GM12878 (cell line): ENCODE measurements at regions not wholly inside any gene's neighbourhood (a gene's known extent, or its start where the extent isn't known, plus 50 kb on each side); places are given as distances from the start of the nearest gene placed in this dataset.

Experiments
- ATAC-seq: fragments of 200-7000 bp; cut with Tn5 transposase; 3 replicates; pipeline ENCODE4 v1.9.1; 2020; ENCODE audit warnings: mild to moderate bottlenecking, moderate library complexity
- BruUV-seq: library from RNA; stranded (reverse); fragments of 400-500 nt; replicated peaks from 2 replicates; lab custom pipeline; 2021; lab: Mats Ljungman, UMichigan
- CTCF ChIA-PET: fragments of 300-600 bp; sonication (Branson Sonifier 250); formaldehyde crosslinking; extraction: SDS; loops from one replicate; lab custom pipeline; 2021; ENCODE audit warnings: inconsistent platforms; lab: Yijun Ruan, JAX
- POLR2A ChIA-PET: fragments of 350-600 bp; formaldehyde crosslinking; extraction: SDS; loops from one replicate; lab custom pipeline; 2021; ENCODE audit warnings: inconsistent platforms; lab: Charles Lee
- RAD21 ChIA-PET: fragments of 300-600 bp; sonication (Branson Sonifier 250); formaldehyde crosslinking; loops from one replicate; lab custom pipeline; 2023; ENCODE audit warnings: antibody characterized with exemption; ENCODE audit not compliant: unreplicated experiment; lab: Charles Lee
- SMC1A ChIA-PET: fragments of 300-600 bp; sonication (Branson Sonifier 250); formaldehyde crosslinking; loops from one replicate; lab custom pipeline; 2023; ENCODE audit not compliant: unreplicated experiment, uncharacterized antibody; lab: Charles Lee
- DNase-seq: peaks from one replicate; pipeline ENCODE4 v3.0.0-alpha.2; 2011; ENCODE audit warnings: low read depth, low spot score
- FAIRE-seq: peaks from 3 replicates; lab custom pipeline; 2011; peaks lifted over from hg19 to GRCh38; lab: Jason Lieb, UNC
- H2AFZ ChIP-seq: 2 replicates; pipeline ENCODE4 v1.6.0; 2011; ENCODE audit warnings: low read depth, low read length, control low read depth; ENCODE audit not compliant: control insufficient read depth
- H3K27ac ChIP-seq: 2 replicates; pipeline ENCODE4 v1.5.1; 2011; ENCODE audit warnings: control low read depth; ENCODE audit not compliant: control insufficient read depth, insufficient read depth
- H3K27me3 ChIP-seq, 2 experiments: replicated peaks in 1 of 2; 2 replicates each; pipeline versions ENCODE4 v1.6.0 to v1.6.1; 2011; ENCODE audit warnings: low read length in 1 of 2; ENCODE audit not compliant: control insufficient read depth in 2 of 2, insufficient read depth in 2 of 2
- H3K36me3 ChIP-seq, 2 experiments: 2 replicates each; pipeline ENCODE4 v1.5.1; 2011; ENCODE audit warnings: low read length in 1 of 2; ENCODE audit not compliant: control insufficient read depth in 2 of 2, insufficient read depth in 2 of 2
- H3K4me1 ChIP-seq: 2 replicates; pipeline ENCODE4 v1.6.1; 2011; ENCODE audit warnings: mild to moderate bottlenecking, low read length, moderate library complexity, mixed read lengths; ENCODE audit not compliant: control insufficient read depth, insufficient read depth
- H3K4me2 ChIP-seq: 2 replicates; pipeline ENCODE4 v1.6.0; 2011; ENCODE audit warnings: control low read depth; ENCODE audit not compliant: control insufficient read depth, insufficient read depth
- H3K4me3 ChIP-seq: fragments of 200-600 bp; sonication (generic); 2 replicates; pipeline ENCODE4 v1.5.1; 2016
- H3K79me2 ChIP-seq: 2 replicates; pipeline ENCODE4 v1.6.0; 2011; ENCODE audit warnings: low read length; ENCODE audit not compliant: control insufficient read depth, insufficient read depth
- H3K9ac ChIP-seq: 2 replicates; pipeline ENCODE4 v1.8.0; 2011; ENCODE audit warnings: low read length, control low read depth, mixed read lengths; ENCODE audit not compliant: control insufficient read depth, insufficient read depth
- H3K9me3 ChIP-seq: replicated peaks from 3 replicates; pipeline ENCODE4 v1.5.1; 2011; ENCODE audit warnings: mild to moderate bottlenecking, low read length; ENCODE audit not compliant: control insufficient read depth, insufficient read depth
- H4K20me1 ChIP-seq: 2 replicates; pipeline ENCODE4 v1.6.0; 2011; ENCODE audit not compliant: control insufficient read depth, insufficient read depth
- ATF2 ChIP-seq: IDR thresholded peaks from 2 replicates; pipeline ENCODE4 v1.6.1; 2012; ENCODE audit warnings: low read length, inconsistent platforms
- FOXM1 ChIP-seq: IDR thresholded peaks from 2 replicates; pipeline ENCODE4 v1.6.1; 2012; ENCODE audit warnings: low read depth, mild to moderate bottlenecking, inconsistent platforms, low read length, moderate library complexity
- POLR2A ChIP-seq: IDR thresholded peaks from 2 replicates; pipeline ENCODE4 v1.6.1; 2011; ENCODE audit warnings: low read depth, mild to moderate bottlenecking, low read length
- SMARCA5 ChIP-seq: fragments of 450-650 bp; IDR thresholded peaks from 2 replicates; pipeline ENCODE4 v1.6.1; 2017; ENCODE audit warnings: mild to moderate bottlenecking
- in situ Hi-C: fragments of 300-500 bp; cut with MboI; formaldehyde crosslinking; loops from 9 replicates; pipeline ENCODE4 v1.14.3; 2018; ENCODE audit warnings: mixed read lengths
- intact Hi-C: fragments of 100-400 bp; cut with micrococcal nuclease; formaldehyde crosslinking; loops from one replicate; pipeline ENCODE4 v1.14.2; 2022; ENCODE audit not compliant: unreplicated experiment
- TF ChIP-seq, protein P1 (sequence below): fragments of 450-650 bp; formaldehyde crosslinking; IDR thresholded peaks from 2 replicates; pipeline ENCODE4 v1.5.0; 2022; ENCODE audit warnings: mild to moderate bottlenecking, missing genetic modification characterization
- TF ChIP-seq, protein P2 (sequence below): fragments of 450-650 bp; IDR thresholded peaks from 2 replicates; pipeline ENCODE4 v1.6.1; 2017; ENCODE audit warnings: mild to moderate bottlenecking, moderate library complexity

DNA sequence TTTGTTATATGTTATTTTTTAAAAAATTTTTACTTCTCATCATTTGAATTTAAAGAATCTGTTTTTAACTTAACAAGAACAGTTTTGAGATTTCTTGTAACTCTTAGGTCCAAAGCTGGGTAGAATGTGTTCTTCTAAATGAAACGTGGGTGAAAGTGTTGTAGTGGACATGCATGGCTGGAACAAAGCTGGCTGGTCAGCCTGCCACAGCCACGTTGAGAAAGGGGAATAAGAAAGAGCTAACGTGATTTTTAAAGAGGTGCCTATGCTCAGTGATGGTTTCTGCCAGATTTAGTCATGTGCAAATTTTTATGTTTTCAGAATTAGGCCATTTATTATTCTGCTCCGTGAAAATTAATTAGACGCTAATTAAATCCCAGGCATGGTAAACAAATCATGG lies 203.9 kb upstream of the COL3A1 start (continued):
- TF ChIP-seq FOXM1: no peak
- no peak for TF ChIP-seq ATF2

- in situ Hi-C loops: no loop called here
- Histone ChIP-seq H2AFZ (no peak overlapping the region), H3K9me3 (no peaks in the 10 kb centered on the region), H4K20me1 (no peaks in the 10 kb centered on the region), H3K4me2 (no peak overlapping the region), H3K9ac (no peak overlapping the region), H3K27ac (no peak overlapping the region), H3K4me1 (no peaks in the 10 kb centered on the region), H3K27me3 (no peaks in the 10 kb centered on the region), H3K4me3 (no peak overlapping the region), H3K79me2 (no peaks in the 10 kb centered on the region), H3K36me3 (no peaks in the 10 kb centered on the region)
- ChIA-PET CTCF (no interaction called here), POLR2A (no interaction called here), RAD21 (no interaction called here), SMC1A (no interaction called here)
- ATAC-seq (no peak), FAIRE-seq (no peak), DNase-seq (no peak)
- intact Hi-C loops: no loop called here
- no peak for TF ChIP-seq POLR2A
- TF ChIP-seq, protein P1, sequence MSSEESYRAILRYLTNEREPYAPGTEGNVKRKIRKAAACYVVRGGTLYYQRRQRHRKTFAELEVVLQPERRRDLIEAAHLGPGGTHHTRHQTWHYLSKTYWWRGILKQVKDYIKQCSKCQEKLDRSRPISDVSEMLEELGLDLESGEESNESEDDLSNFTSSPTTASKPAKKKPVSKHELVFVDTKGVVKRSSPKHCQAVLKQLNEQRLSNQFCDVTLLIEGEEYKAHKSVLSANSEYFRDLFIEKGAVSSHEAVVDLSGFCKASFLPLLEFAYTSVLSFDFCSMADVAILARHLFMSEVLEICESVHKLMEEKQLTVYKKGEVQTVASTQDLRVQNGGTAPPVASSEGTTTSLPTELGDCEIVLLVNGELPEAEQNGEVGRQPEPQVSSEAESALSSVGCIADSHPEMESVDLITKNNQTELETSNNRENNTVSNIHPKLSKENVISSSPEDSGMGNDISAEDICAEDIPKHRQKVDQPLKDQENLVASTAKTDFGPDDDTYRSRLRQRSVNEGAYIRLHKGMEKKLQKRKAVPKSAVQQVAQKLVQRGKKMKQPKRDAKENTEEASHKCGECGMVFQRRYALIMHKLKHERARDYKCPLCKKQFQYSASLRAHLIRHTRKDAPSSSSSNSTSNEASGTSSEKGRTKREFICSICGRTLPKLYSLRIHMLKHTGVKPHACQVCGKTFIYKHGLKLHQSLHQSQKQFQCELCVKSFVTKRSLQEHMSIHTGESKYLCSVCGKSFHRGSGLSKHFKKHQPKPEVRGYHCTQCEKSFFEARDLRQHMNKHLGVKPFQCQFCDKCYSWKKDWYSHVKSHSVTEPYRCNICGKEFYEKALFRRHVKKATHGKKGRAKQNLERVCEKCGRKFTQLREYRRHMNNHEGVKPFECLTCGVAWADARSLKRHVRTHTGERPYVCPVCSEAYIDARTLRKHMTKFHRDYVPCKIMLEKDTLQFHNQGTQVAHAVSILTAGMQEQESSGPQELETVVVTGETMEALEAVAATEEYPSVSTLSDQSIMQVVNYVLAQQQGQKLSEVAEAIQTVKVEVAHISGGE (CRISPR knock-in tag): no peak
- TF ChIP-seq, protein P2, sequence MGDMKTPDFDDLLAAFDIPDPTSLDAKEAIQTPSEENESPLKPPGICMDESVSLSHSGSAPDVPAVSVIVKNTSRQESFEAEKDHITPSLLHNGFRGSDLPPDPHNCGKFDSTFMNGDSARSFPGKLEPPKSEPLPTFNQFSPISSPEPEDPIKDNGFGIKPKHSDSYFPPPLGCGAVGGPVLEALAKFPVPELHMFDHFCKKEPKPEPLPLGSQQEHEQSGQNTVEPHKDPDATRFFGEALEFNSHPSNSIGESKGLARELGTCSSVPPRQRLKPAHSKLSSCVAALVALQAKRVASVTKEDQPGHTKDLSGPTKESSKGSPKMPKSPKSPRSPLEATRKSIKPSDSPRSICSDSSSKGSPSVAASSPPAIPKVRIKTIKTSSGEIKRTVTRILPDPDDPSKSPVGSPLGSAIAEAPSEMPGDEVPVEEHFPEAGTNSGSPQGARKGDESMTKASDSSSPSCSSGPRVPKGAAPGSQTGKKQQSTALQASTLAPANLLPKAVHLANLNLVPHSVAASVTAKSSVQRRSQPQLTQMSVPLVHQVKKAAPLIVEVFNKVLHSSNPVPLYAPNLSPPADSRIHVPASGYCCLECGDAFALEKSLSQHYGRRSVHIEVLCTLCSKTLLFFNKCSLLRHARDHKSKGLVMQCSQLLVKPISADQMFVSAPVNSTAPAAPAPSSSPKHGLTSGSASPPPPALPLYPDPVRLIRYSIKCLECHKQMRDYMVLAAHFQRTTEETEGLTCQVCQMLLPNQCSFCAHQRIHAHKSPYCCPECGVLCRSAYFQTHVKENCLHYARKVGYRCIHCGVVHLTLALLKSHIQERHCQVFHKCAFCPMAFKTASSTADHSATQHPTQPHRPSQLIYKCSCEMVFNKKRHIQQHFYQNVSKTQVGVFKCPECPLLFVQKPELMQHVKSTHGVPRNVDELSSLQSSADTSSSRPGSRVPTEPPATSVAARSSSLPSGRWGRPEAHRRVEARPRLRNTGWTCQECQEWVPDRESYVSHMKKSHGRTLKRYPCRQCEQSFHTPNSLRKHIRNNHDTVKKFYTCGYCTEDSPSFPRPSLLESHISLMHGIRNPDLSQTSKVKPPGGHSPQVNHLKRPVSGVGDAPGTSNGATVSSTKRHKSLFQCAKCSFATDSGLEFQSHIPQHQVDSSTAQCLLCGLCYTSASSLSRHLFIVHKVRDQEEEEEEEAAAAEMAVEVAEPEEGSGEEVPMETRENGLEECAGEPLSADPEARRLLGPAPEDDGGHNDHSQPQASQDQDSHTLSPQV: no peak
- no peak for TF ChIP-seq SMARCA5
- BruUV-seq: no TSS peak
Measured at GRCh38 chr2:188773075-188773474, 201.1 kb upstream of the COL3A1 start.
